GM23248 (cell line): ENCODE measurements at regions not wholly inside any gene's neighbourhood (a gene's known extent, or its start where the extent isn't known, plus 50 kb on each side); places are given as distances from the start of the nearest gene placed in this dataset.

Experiments used
- EZH2 ChIP-seq: fragments of 200-600 bp; sonication (generic); IDR thresholded peaks from 2 replicates; pipeline ENCODE4 v1.6.1; 2018; ENCODE audit warnings: antibody characterized with exemption, mild to moderate bottlenecking; ENCODE audit not compliant: insufficient read depth, poor library complexity, severe bottlenecking
- EZH2phosphoT487 ChIP-seq: fragments of 200-600 bp; sonication (generic); IDR thresholded peaks from 2 replicates; pipeline ENCODE4 v1.6.1; 2018; ENCODE audit warnings: antibody characterized with exemption, moderate library complexity, mild to moderate bottlenecking, low read depth; ENCODE audit not compliant: insufficient read depth

GRCh38 chr1:190679044-190679443 lies 201.4 kb upstream of the BRINP3 start:
- TF ChIP-seq EZH2phosphoT487 (no peak), EZH2 (no peak)
